ENCODE measurements at regions not wholly inside any gene's neighbourhood (a gene's known extent, or its start where the extent isn't known, plus 50 kb on each side); places are given as distances from the start of the nearest gene placed in this dataset.

- no peak for DNase-seq (ENCODE audit: low spot score)
Measured at GRCh38 chr9:79264041-79264440, 307.7 kb upstream of the TLE4 start.

GRCh38 chr9:79264511-79265355 is 307.0 kb upstream of the TLE4 start:
- DNase-seq (ENCODE audit: low spot score) = no peak

GRCh38 chr9:79266986-79267385 is 304.8 kb upstream of the TLE4 start:
- DNase-seq (ENCODE audit: low spot score) = no peak

DNA sequence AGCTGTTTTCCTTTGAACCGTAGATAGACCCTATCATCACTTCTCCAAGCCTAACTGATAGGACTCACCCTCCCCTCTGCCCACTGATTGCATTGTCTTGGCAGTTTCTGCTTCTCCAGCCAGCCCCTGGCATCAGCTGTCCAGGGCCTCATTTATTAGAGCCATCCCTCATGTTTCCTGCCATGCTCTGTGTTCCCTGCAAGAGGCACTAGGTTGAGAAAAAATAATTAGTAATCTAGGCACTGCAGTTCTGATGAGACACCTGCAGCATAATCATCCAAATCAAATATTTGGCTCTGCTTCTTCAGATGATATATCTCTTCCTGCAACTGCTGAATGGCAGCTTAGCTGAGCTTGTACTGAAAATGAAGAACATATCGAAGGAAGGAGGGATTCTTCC is 303.0 kb upstream of the TLE4 start:
- no peak for DNase-seq (ENCODE audit: low spot score)

DNA sequence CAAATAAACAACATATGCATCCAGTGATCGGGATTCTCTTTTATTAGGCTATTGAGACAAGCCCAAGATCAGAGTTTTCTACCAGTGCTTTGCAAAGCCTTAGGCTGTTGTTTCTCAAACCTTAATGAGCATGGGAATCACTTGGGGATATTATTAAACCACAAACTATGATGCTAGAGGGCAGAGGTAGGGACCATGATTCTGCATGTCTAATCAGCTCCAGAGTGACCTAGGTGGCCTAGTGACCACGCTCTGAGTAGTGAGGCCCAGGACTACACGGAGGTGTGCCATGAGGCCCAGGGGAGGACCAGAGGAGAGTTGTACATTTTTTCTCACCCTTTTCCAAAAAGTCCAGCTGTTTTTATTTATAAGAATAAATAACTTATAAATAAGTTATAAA is 298.5 kb upstream of the TLE4 start:
- DNase-seq (ENCODE audit: low spot score) = no peak

GRCh38 chr9:79279356-79279755 is 292.4 kb upstream of the TLE4 start:
- DNase-seq (ENCODE audit: low spot score) = no peak

- DNase-seq (ENCODE audit: low spot score) = no peak
Measured at GRCh38 chr9:79280691-79281090, 291.1 kb upstream of the TLE4 start.

- no peak for DNase-seq (ENCODE audit: low spot score)
Measured at GRCh38 chr9:79284081-79284480, 287.7 kb upstream of the TLE4 start.

GRCh38 chr9:79286992-79287707 is 284.6 kb upstream of the TLE4 start:
- no peak for DNase-seq (ENCODE audit: low spot score)

GRCh38 chr9:79287708-79288290 is 284.0 kb upstream of the TLE4 start:
- no peak for DNase-seq (ENCODE audit: low spot score)

DNA sequence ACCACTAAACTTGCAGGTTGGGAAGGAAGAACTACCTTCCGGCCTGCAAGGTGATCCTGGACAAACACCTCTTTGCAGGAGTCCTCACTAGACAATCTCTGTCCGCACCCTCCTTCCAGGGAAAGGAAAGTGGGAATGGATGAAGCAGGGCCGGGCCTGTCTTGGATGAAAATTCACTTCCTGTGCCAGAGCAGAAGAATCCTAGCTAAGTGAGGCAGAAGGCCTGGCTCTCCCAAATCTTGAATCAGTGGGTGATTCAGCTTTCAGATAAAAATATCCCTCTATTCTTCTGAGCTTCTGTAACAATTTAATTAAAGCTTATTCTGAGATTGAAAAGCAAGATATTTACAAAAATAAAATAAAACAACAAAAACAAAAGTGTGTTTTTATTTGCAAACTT is 281.9 kb upstream of the TLE4 start:
- DNase-seq (ENCODE audit: low spot score) = no peak

- DNase-seq (ENCODE audit: low spot score) = no peak
Measured at GRCh38 chr9:79292731-79293280, 279.0 kb upstream of the TLE4 start.

DNA sequence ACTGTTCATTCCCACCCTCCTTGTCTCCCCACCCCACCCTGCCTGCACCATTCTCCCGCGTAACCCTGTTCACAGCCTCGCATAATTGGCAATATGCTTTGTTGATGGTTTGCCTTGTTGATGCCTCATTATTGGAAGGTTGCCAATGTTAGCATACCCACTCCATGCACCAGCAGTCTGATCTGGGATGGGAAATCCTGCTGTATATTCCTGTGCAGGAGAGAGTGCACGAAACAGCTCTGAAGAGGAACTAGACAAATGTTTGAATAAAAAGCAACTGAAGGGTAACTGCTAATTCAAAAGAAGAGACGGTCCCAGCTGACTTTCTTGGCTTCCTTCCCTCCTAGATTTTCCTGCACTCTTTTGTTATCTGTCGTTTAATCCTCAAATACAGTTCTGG is 271.7 kb upstream of the TLE4 start:
- DNase-seq (ENCODE audit: low spot score) = no peak

DNA sequence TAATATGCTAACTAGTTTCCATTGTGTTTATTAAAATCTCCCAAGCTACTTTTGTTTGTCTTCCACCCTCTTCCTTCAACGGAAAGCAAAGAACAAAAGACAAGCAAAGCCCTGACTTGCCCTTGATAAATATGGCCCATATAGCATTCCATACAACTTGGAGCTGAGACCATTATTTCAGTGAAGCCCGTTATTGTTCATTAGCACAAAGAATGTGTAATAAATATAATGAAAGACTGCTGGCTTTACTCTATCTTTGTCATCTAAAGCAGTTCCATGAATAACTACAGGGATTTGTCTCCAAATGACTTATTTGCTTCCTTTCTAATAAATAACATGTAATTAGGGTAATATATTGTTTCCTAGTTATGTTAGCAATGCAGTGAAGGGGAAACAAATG is 270.7 kb upstream of the TLE4 start:
- no peak for DNase-seq (ENCODE audit: low spot score)

- DNase-seq (ENCODE audit: low spot score) = no peak
Measured at GRCh38 chr9:79301551-79302391, 270.0 kb upstream of the TLE4 start.

- no peak for DNase-seq (ENCODE audit: low spot score)
Measured at GRCh38 chr9:79302569-79302968, 269.2 kb upstream of the TLE4 start.

DNA sequence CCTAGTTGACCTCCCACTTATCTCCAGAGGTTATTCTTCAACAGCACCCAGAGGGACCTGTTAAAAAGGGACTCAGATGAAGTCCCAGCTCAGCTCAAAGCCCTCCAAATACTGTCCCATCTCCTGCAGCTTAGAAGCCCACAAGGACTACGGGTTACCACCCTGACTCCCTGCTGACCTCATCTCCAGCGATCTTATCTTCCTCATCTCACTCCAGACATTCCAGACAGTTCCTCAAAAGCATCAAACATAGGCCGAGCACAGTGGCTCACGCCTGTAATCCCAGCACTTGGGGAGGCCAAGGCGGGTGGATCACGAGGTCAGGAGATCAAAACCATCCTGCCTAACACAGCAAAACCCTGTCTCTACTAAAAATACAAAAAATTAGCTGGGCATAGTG is 263.8 kb upstream of the TLE4 start:
- no peak for DNase-seq (ENCODE audit: low spot score)

GRCh38 chr9:79312686-79313421 is 258.9 kb upstream of the TLE4 start:
- no peak for DNase-seq (ENCODE audit: low spot score)

DNA sequence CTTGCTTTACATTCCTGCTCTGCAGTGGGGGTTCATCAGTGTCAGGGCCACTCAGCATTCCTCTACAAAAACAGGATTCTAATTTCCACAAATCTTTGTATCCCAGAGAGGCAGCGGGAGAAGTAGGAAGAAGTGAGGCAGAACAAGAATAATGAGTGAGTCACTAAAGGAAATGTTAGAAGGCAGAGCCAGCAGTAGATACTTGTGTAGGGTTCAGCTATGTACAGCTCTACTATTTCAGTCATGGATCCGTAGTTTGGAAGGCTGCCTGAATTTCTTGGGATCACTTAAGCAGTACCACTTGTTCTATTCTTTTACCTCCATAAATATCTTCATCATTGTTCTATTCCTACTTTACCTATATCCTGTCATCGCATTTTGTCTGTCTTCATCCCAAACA is 246.3 kb upstream of the TLE4 start:
- DNase-seq (ENCODE audit: low spot score) = no peak

DNA sequence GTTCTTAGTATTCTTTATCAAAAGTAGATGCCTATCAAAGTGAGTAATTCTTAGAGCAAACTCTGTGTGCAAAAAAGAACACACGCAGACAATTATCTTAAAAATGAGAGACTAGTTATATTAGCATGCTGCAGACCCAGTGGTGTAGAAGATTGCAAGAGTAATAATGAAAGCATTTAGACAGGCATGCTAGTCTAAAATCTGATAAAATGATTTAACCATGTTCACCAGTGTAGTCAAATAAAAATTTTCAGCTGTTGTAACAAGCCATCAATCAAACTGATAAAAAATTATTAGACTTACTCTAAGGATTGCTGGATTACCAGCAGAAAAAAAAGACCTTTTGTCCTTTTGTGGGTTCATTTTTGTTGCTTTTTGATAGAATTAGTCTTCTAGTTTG is 241.9 kb upstream of the TLE4 start:
- no peak for DNase-seq (ENCODE audit: low spot score)

DNA sequence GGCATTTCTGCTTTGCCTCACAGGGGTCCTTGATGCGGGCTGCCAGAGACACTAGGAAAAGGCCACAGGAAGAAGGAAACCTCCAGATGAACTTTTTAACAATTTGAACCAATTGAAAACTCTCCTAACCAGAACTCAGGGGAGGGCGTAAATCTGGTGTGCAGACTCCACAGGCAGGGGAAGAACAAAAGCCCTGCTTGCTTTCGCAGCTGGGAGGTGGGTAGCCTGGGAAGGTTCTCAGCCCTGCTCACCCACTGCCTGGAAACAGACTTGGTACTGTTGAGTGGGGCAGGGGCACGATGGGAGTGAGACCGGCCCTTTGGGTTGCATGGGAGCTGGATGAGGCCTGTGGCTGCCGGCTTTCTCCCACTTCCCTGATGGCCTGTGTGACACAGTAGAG is 237.8 kb upstream of the TLE4 start:
- DNase-seq (ENCODE audit: low spot score) = no peak

Measured in RKO (cell line).